GM23338 (cell line): ENCODE measurements at regions not wholly inside any gene's neighbourhood (a gene's known extent, or its start where the extent isn't known, plus 50 kb on each side); places are given as distances from the start of the nearest gene placed in this dataset.

Source experiments
- ATAC-seq: fragments of 200-7000 bp; cut with Tn5 transposase; 3 replicates; pipeline ENCODE4 v1.9.1; 2020
- DNase-seq: peaks from one replicate; pipeline ENCODE4 v3.0.0-alpha.2; 2015; ENCODE audit warnings: low spot score
- H2AFZ ChIP-seq: fragments of 200-600 bp; sonication (generic); 2 replicates; pipeline ENCODE4 v1.8.0; 2016; ENCODE audit warnings: antibody characterized with exemption, mild to moderate bottlenecking, moderate library complexity
- H3F3A ChIP-seq: fragments of 200-600 bp; sonication (generic); replicated peaks from 2 replicates; pipeline ENCODE4 v1.8.0; 2017; ENCODE audit warnings: antibody characterized with exemption, mixed run types, low read depth
- H3K27ac ChIP-seq: fragments of 200-600 bp; sonication (generic); 2 replicates; pipeline ENCODE4 v1.6.1; 2016; ENCODE audit warnings: low read depth
- H3K27me3 ChIP-seq: fragments of 200-600 bp; sonication (generic); 2 replicates; pipeline ENCODE4 v1.8.0; 2016; ENCODE audit warnings: mild to moderate bottlenecking, mixed run types, moderate library complexity; ENCODE audit not compliant: insufficient read depth
- H3K36me3 ChIP-seq: fragments of 200-600 bp; sonication (generic); 2 replicates; pipeline ENCODE4 v1.8.0; 2016; ENCODE audit warnings: mild to moderate bottlenecking; ENCODE audit not compliant: insufficient read depth
- H3K4me1 ChIP-seq: fragments of 200-600 bp; sonication (generic); 2 replicates; pipeline ENCODE4 v1.8.0; 2016; ENCODE audit warnings: mild to moderate bottlenecking, moderate library complexity; ENCODE audit not compliant: insufficient read depth
- H3K4me2 ChIP-seq: fragments of 200-600 bp; sonication (generic); 2 replicates; pipeline ENCODE4 v1.7.1; 2017; ENCODE audit warnings: mixed run types
- H3K4me3 ChIP-seq: fragments of 200-600 bp; sonication (generic); 2 replicates; pipeline ENCODE4 v1.6.1; 2016; ENCODE audit warnings: mixed run types
- H3K79me2 ChIP-seq: fragments of 200-600 bp; sonication (generic); replicated peaks from 2 replicates; pipeline ENCODE4 v1.8.0; 2017; ENCODE audit warnings: mild to moderate bottlenecking; ENCODE audit not compliant: insufficient read depth
- H3K9me2 ChIP-seq: fragments of 200-600 bp; sonication (generic); 2 replicates; pipeline ENCODE4 v1.8.0; 2017; ENCODE audit not compliant: insufficient read depth
- H4K20me1 ChIP-seq: fragments of 200-600 bp; sonication (generic); replicated peaks from 2 replicates; pipeline ENCODE4 v1.8.0; 2017; ENCODE audit warnings: mild to moderate bottlenecking; ENCODE audit not compliant: insufficient read depth
- H3K27ac Mint-ChIP-seq: 2 replicates; pipeline ENCODE4 v1.8.0; 2020; ENCODE audit warnings: inconsistent platforms, mild to moderate bottlenecking, moderate library complexity, mixed read lengths
- H3K27me3 Mint-ChIP-seq: 3 replicates; pipeline ENCODE4 v1.8.0; 2022; ENCODE audit warnings: low read depth, mild to moderate bottlenecking, moderate library complexity, mixed read lengths, inconsistent platforms; ENCODE audit not compliant: insufficient read depth, poor library complexity
- H3K36me3 Mint-ChIP-seq: 3 replicates; pipeline ENCODE4 v1.8.0; 2021; ENCODE audit warnings: low read depth, mild to moderate bottlenecking, inconsistent platforms, moderate library complexity, mixed read lengths
- H3K4me1 Mint-ChIP-seq: 3 replicates; pipeline ENCODE4 v1.8.0; 2020; ENCODE audit warnings: mild to moderate bottlenecking, inconsistent platforms, mixed read lengths
- H3K4me3 Mint-ChIP-seq: 3 replicates; pipeline ENCODE4 v1.8.0; 2021; ENCODE audit warnings: moderate library complexity, mild to moderate bottlenecking, inconsistent platforms, mixed read lengths
- H3K9me3 Mint-ChIP-seq: 3 replicates; pipeline ENCODE4 v1.8.0; 2020; ENCODE audit warnings: moderate library complexity, mild to moderate bottlenecking, inconsistent platforms, mixed read lengths
- CREB1 ChIP-seq: fragments of 250-450 bp; sonication (Bioruptor Pico); IDR thresholded peaks from 2 replicates; pipeline ENCODE4 v1.5.0; 2020; ENCODE audit warnings: low read depth, mild to moderate bottlenecking, moderate library complexity
- EZH2 ChIP-seq: fragments of 200-600 bp; sonication (generic); IDR thresholded peaks from one replicate; pipeline ENCODE4 v1.8.0; 2017; ENCODE audit warnings: antibody characterized with exemption, mild to moderate bottlenecking, low read depth; ENCODE audit not compliant: unreplicated experiment
- POLR2AphosphoS5 ChIP-seq: IDR thresholded peaks from 2 replicates; pipeline ENCODE4 v1.6.1; 2016; ENCODE audit warnings: antibody characterized with exemption, low read depth
- STAT1 ChIP-seq: IDR thresholded peaks from one replicate; pipeline ENCODE4 v1.6.1; 2016; ENCODE audit warnings: antibody characterized with exemption; ENCODE audit not compliant: unreplicated experiment
- ZNF114 ChIP-seq: fragments of 250-450 bp; sonication (Bioruptor Pico); IDR thresholded peaks from 2 replicates; pipeline ENCODE4 v1.5.0; 2020; ENCODE audit warnings: mild to moderate bottlenecking, moderate library complexity
- ZNF331 ChIP-seq: fragments of 250-450 bp; sonication (Bioruptor Pico); IDR thresholded peaks from 2 replicates; pipeline ENCODE4 v1.5.0; 2020; ENCODE audit warnings: low read depth, mild to moderate bottlenecking, moderate library complexity
- TF ChIP-seq, protein P1 (sequence below): IDR thresholded peaks from one replicate; pipeline ENCODE4 v1.6.1; 2018; ENCODE audit warnings: antibody characterized with exemption; ENCODE audit not compliant: unreplicated experiment
- TF ChIP-seq, protein P2 (sequence below), 2 experiments: fragments of 200-600 bp in 1 of 2; sonication (generic) in 1 of 2; conservative IDR thresholded peaks; 2 replicates each; pipeline versions ENCODE4 v1.5.1 to v1.6.1; 2016 to 2017; ENCODE audit warnings: antibody characterized with exemption in 2 of 2, low read depth in 2 of 2, mild to moderate bottlenecking in 2 of 2, moderate library complexity in 1 of 2
- TF ChIP-seq, protein P3 (sequence below): IDR thresholded peaks from 2 replicates; pipeline ENCODE4 v1.6.1; 2016; ENCODE audit warnings: antibody characterized with exemption
- TF ChIP-seq, protein P4 (sequence below): fragments of 250-450 bp; sonication (Bioruptor Pico); IDR thresholded peaks from 2 replicates; pipeline ENCODE4 v1.5.0; 2020; ENCODE audit warnings: mild to moderate bottlenecking, moderate library complexity

DNA sequence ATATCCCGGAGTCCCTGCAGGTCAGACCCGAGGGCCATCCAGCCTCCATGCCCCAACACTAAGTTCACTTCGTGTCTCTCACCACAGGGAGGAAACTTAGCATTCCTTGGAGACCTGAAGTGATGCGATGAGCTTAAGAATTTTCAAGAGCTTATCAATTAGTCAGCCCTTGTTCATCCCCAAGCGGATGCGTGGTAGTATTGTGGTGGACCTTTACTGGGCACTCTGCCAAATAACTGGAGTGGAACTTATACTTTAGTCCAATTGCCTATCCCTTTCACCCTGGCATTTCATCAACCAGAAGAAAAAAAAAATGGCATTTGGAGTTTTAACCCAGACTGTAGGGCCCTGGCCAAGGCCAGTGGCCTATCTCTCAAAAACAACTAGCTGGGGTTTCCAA, 137.1 kb downstream of the RELL1 start (continued):
- TF ChIP-seq, protein P1, sequence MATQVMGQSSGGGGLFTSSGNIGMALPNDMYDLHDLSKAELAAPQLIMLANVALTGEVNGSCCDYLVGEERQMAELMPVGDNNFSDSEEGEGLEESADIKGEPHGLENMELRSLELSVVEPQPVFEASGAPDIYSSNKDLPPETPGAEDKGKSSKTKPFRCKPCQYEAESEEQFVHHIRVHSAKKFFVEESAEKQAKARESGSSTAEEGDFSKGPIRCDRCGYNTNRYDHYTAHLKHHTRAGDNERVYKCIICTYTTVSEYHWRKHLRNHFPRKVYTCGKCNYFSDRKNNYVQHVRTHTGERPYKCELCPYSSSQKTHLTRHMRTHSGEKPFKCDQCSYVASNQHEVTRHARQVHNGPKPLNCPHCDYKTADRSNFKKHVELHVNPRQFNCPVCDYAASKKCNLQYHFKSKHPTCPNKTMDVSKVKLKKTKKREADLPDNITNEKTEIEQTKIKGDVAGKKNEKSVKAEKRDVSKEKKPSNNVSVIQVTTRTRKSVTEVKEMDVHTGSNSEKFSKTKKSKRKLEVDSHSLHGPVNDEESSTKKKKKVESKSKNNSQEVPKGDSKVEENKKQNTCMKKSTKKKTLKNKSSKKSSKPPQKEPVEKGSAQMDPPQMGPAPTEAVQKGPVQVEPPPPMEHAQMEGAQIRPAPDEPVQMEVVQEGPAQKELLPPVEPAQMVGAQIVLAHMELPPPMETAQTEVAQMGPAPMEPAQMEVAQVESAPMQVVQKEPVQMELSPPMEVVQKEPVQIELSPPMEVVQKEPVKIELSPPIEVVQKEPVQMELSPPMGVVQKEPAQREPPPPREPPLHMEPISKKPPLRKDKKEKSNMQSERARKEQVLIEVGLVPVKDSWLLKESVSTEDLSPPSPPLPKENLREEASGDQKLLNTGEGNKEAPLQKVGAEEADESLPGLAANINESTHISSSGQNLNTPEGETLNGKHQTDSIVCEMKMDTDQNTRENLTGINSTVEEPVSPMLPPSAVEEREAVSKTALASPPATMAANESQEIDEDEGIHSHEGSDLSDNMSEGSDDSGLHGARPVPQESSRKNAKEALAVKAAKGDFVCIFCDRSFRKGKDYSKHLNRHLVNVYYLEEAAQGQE, result no peak
- TF ChIP-seq CREB1 (CRISPR knock-in tag) (no peak), ZNF114 (CRISPR knock-in tag) (no peak), ZNF331 (CRISPR knock-in tag) (no peak), POLR2AphosphoS5 (no peak), EZH2 (no peak), STAT1 (no peak)
- TF ChIP-seq, protein P2, sequence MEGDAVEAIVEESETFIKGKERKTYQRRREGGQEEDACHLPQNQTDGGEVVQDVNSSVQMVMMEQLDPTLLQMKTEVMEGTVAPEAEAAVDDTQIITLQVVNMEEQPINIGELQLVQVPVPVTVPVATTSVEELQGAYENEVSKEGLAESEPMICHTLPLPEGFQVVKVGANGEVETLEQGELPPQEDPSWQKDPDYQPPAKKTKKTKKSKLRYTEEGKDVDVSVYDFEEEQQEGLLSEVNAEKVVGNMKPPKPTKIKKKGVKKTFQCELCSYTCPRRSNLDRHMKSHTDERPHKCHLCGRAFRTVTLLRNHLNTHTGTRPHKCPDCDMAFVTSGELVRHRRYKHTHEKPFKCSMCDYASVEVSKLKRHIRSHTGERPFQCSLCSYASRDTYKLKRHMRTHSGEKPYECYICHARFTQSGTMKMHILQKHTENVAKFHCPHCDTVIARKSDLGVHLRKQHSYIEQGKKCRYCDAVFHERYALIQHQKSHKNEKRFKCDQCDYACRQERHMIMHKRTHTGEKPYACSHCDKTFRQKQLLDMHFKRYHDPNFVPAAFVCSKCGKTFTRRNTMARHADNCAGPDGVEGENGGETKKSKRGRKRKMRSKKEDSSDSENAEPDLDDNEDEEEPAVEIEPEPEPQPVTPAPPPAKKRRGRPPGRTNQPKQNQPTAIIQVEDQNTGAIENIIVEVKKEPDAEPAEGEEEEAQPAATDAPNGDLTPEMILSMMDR (conservative IDR thresholded peaks at IDR 0.05; ENCODE audit: low read depth in 2 of 2), result no peak
- TF ChIP-seq, protein P3, sequence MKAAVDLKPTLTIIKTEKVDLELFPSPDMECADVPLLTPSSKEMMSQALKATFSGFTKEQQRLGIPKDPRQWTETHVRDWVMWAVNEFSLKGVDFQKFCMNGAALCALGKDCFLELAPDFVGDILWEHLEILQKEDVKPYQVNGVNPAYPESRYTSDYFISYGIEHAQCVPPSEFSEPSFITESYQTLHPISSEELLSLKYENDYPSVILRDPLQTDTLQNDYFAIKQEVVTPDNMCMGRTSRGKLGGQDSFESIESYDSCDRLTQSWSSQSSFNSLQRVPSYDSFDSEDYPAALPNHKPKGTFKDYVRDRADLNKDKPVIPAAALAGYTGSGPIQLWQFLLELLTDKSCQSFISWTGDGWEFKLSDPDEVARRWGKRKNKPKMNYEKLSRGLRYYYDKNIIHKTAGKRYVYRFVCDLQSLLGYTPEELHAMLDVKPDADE, result no peak

DNA sequence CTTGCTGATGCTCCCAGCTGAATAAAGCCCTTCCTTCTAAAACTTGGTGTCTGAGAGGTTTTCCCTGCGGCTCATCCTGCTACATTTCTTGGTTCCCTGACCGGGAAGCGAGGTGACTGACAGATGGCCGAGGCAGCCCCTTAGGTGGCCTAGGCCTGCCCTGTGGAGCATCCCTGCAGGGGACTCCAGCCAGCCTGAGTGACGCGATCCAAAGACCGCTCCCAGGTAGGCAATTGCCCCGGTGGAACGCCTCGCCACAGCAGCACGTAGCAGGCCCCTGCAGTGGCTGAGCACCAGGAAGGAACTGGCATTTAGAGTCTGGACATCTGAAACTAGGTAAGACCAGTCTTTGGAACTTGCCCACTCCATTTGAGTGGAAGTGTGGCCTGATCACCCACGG, 139.6 kb downstream of the RELL1 start:
- H3K4me2 ChIP-seq, result no peak overlapping the region
- ATAC-seq (no peak), DNase-seq (no peak)
- no peaks in the 10 kb centered on the region for H3K79me2 ChIP-seq
- Mint-ChIP-seq H3K4me1 (peaks cover 6% of the 10 kb centered on the region; the same call in 2 of the 3 replicates), H3K36me3 (peaks cover 28% of the 10 kb centered on the region), H3K27ac (no peak overlapping the region), H3K9me3 (peaks cover 25% of the 10 kb centered on the region), H3K4me3 (no peak overlapping the region), H3K27me3 (peaks cover 2% of the 10 kb centered on the region)
- no peaks in the 10 kb centered on the region for H4K20me1 ChIP-seq
- no peak overlapping the region for H3K4me3 ChIP-seq
- no peaks in the 10 kb centered on the region for H3K4me1 ChIP-seq
- no peaks in the 10 kb centered on the region for H3K36me3 ChIP-seq
- no peak overlapping the region for H3K27ac ChIP-seq
- H3K27me3 ChIP-seq, result no peaks in the 10 kb centered on the region
- no peak overlapping the region for H2AFZ ChIP-seq
- H3K9me2 ChIP-seq, result no peaks in the 10 kb centered on the region
- no peaks in the 10 kb centered on the region for H3F3A ChIP-seq
- no peak for TF ChIP-seq POLR2AphosphoS5
- TF ChIP-seq, protein P4, sequence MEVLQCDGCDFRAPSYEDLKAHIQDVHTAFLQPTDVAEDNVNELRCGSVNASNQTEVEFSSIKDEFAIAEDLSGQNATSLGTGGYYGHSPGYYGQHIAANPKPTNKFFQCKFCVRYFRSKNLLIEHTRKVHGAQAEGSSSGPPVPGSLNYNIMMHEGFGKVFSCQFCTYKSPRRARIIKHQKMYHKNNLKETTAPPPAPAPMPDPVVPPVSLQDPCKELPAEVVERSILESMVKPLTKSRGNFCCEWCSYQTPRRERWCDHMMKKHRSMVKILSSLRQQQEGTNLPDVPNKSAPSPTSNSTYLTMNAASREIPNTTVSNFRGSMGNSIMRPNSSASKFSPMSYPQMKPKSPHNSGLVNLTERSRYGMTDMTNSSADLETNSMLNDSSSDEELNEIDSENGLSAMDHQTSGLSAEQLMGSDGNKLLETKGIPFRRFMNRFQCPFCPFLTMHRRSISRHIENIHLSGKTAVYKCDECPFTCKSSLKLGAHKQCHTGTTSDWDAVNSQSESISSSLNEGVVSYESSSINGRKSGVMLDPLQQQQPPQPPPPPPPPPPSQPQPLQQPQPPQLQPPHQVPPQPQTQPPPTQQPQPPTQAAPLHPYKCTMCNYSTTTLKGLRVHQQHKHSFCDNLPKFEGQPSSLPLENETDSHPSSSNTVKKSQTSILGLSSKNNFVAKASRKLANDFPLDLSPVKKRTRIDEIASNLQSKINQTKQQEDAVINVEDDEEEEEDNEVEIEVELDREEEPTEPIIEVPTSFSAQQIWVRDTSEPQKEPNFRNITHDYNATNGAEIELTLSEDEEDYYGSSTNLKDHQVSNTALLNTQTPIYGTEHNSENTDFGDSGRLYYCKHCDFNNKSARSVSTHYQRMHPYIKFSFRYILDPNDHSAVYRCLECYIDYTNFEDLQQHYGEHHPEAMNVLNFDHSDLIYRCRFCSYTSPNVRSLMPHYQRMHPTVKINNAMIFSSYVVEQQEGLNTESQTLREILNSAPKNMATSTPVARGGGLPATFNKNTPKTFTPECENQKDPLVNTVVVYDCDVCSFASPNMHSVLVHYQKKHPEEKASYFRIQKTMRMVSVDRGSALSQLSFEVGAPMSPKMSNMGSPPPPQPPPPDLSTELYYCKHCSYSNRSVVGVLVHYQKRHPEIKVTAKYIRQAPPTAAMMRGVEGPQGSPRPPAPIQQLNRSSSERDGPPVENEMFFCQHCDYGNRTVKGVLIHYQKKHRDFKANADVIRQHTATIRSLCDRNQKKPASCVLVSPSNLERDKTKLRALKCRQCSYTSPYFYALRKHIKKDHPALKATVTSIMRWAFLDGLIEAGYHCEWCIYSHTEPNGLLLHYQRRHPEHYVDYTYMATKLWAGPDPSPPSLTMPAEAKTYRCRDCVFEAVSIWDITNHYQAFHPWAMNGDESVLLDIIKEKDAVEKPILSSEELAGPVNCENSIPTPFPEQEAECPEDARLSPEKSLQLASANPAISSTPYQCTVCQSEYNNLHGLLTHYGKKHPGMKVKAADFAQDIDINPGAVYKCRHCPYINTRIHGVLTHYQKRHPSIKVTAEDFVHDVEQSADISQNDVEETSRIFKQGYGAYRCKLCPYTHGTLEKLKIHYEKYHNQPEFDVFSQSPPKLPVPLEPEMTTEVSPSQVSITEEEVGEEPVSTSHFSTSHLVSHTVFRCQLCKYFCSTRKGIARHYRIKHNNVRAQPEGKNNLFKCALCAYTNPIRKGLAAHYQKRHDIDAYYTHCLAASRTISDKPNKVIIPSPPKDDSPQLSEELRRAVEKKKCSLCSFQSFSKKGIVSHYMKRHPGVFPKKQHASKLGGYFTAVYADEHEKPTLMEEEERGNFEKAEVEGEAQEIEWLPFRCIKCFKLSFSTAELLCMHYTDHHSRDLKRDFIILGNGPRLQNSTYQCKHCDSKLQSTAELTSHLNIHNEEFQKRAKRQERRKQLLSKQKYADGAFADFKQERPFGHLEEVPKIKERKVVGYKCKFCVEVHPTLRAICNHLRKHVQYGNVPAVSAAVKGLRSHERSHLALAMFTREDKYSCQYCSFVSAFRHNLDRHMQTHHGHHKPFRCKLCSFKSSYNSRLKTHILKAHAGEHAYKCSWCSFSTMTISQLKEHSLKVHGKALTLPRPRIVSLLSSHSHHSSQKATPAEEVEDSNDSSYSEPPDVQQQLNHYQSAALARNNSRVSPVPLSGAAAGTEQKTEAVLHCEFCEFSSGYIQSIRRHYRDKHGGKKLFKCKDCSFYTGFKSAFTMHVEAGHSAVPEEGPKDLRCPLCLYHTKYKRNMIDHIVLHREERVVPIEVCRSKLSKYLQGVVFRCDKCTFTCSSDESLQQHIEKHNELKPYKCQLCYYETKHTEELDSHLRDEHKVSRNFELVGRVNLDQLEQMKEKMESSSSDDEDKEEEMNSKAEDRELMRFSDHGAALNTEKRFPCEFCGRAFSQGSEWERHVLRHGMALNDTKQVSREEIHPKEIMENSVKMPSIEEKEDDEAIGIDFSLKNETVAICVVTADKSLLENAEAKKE, result no peak
